ENCODE measurements at regions not wholly inside any gene's neighbourhood (a gene's known extent, or its start where the extent isn't known, plus 50 kb on each side); places are given as distances from the start of the nearest gene placed in this dataset.

DNA sequence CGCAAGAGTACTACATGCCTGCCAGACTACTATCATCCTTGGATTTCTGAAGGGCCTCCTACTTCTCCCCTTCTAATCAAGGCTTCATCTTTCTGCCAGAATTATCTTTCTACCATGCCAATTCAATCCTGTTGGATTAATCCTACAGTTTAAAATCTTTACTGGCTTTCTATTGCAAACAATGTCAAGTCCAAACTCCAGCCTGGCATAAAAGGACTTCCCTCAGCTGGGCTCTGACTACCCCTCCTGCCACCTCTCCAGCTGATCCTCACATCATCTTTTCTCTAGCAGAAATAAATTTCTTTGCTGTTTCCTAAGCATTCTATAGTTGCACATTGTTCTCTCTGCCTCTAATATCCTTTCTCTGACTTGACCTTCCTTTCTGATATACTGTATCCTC, 119.7 kb upstream of the RAD23B start:
- no peak for DNase-seq (ENCODE audit: low read depth in 2 of 2)

DNA sequence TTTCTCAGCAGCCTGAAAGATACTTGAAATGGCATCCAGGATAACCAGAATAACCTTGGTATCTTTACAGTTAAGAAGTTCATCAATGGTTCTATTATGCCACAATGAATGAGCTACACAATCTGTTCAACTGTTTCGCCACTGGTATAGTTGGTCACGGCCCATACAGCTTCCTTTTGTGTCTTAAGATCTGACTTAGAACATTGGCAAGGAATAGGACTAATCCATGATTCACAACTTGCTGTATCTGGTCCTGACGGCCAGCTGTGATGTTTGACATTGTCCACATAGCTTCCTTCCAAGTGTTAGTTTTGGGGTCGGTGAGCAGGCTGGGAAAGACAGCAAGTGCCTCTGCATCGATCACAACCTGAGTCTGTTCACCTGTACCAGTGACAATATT, 113.3 kb upstream of the RAD23B start:
- no peak for DNase-seq (ENCODE audit: low read depth in 2 of 2)

DNA sequence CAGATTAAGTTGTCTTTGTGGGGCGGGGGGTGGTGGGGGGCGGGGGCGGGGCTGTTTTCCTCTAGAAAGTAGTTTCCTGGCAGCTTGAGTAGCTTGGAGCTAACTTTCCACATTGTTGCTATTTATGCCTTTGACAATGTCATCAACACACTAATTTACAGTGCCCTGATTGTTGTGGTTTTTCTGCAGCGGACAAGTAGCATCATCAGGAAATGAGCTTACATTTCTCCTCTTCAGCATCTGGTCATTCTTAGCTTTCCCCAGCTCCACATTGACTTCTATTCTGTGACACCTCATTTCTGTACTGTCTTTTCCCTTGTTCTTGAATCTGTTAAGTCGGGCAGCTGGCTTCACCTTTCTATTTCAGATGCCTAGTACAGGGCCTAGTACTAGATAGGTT, 112.3 kb upstream of the RAD23B start:
- no peak for DNase-seq (ENCODE audit: low read depth in 2 of 2)

DNA sequence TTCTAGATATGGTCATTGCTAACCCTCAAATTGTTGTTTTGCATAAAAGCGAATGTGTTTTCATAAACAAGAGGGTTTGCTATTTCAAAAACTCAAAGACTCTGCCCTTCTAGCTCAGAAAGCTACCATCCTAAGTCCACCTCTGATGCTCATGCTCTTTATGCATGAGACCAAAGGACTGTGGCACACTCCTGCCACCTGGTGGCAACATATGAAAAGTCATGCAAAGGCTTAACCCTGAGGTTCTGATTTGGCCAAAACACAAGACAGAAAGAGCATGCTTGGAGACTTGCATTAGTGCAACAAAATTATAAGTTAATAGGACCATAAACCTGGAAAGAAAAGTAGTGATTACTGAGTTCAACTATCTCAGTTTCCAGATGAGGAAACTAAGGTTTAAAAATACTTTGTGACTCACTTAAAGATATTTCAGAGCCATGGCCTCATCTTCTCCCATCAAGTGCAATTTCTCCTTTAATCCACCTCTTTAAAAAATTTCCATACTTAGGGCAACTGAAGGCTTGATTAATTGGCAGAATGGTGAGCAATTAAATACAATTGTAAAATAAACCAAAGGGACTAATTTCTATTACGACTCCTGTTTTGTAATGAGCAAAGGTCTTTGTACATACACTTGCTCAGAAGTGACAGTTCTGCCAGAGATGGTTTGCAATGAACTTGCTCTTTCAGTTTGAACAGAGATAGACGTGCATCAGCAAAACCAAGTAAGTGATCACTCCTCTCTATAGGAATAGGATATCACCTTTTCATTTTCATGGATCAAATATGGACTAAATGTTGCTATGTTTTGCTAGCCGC, 110.7 kb upstream of the RAD23B start:
- peak in 1 of 2 donors; percentile 5 for DNase-seq (ENCODE audit: low read depth in 2 of 2)

DNA sequence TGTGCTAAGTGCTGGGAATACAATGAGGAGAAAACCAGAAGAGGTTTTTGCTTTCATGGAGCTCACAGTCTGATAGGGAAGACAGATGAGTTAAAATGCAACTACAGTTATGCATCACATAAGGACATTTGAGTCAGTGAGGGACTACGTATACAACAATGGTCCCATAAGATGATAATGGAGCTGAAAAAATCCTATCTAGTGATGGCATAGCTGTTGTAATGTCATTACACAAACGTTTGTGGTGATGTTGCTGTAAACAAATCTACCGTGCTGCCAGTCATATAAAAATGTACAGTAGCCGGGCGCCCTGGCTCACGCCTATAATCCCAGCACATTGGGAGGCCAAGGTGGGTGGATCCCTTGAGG, 110.1 kb upstream of the RAD23B start:
- no peak for DNase-seq (ENCODE audit: low read depth in 2 of 2)

DNA sequence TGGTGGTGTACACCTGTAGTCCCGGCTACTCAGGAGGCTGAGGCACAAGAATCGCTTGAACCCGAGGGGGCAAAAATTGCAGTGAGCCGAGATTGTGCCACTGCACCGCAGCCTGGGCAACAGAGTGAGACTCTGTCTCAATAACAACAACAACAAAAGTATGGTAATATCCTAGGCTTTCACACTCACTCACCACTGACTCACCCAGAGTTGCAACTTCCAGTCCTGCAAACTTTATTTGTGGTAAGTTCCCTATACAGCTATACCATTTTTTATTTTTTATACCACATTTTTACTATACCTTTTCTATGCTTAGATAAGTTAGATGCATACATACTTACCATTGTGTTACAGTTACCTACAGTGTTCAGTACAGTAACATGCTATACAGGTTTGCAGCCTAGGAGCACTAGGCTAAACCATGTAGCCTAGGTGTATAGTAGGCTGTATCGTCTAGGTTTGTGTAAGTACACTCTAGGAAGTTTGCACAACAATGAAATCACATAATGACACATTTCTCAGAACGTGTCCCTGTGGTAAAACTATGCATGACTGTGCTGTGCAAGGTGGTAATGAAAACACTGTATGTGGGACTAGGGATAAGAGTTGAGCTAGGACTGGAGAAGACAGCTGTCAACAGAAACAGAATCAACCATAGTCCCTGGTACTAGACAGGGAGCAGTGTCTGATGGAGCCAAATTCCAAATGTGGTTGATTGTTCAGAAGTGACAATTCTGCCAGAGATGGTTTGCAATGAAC, 109.5 kb upstream of the RAD23B start:
- no peak for DNase-seq (ENCODE audit: low read depth in 2 of 2)

DNA sequence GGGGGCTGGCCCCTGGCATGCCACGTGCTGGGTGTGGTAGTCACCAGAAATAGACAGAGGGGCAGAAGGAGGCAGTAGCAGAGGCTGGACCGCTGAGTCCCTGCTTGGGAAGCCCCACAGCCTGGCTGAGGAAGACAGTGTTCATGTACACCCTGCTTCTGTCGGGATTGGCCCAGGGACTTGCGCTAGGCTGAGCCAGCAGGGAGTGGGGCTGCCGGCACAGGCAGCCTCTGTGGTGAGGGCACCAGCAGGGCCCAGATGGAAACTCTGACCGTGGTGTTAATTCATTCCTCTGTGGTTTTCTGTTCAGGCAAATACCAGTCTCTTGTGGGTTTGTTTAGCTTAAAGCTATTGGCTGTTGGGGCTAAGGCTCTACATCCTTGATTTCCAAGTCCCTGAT, 108.6 kb upstream of the RAD23B start:
- DNase-seq (ENCODE audit: low read depth in 2 of 2), result no peak

DNA sequence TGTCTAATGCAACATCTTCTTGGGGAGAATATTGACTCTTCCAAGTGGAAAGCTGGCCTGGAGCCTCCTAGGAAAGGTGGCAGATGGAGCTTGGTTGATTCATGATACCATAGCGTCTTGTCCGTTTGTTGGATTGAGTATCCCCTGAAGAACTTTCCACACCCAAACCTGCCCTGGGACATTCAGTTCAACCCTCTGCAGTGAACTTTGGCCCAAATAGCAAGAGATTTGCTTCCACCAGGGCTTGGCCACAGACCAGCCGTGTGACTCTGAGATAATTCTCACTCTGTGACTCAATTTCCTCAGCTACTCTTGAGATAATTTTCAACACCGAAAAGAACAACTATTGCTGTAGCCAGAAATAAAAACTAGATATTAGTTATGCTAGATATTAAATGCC, 108.0 kb upstream of the RAD23B start:
- no peak for DNase-seq (ENCODE audit: low read depth in 2 of 2)

DNA sequence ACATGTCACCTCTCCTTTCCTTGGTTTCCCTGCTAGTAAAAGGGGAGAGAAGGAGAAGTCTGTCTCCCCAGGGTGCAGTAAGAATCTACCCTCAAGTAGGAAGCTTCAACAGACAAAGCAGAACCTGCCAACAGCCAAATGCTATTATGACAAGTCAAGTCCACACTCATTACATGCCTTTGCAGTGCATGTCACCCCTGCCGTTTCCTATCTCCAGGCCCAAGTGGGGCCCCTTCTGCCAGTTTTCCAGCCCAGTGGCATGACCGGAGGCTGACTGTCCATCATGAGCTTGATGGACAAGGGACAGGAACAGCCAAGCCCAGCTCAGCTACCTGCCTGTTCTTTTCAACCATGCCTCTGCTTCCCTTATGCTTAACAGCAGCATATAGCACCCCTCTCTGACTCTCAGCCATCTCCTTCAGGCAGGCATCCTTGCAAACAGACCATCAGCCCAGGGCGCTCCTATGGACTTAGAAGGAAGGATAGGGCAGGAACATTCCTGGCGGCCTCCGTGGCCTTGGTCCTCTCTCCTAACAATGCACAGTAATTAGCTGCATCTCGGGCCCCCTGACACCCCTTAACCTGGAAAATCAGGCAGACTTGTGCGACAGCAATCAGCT, 107.2 kb upstream of the RAD23B start:
- no peak for DNase-seq (ENCODE audit: low read depth in 2 of 2)

DNA sequence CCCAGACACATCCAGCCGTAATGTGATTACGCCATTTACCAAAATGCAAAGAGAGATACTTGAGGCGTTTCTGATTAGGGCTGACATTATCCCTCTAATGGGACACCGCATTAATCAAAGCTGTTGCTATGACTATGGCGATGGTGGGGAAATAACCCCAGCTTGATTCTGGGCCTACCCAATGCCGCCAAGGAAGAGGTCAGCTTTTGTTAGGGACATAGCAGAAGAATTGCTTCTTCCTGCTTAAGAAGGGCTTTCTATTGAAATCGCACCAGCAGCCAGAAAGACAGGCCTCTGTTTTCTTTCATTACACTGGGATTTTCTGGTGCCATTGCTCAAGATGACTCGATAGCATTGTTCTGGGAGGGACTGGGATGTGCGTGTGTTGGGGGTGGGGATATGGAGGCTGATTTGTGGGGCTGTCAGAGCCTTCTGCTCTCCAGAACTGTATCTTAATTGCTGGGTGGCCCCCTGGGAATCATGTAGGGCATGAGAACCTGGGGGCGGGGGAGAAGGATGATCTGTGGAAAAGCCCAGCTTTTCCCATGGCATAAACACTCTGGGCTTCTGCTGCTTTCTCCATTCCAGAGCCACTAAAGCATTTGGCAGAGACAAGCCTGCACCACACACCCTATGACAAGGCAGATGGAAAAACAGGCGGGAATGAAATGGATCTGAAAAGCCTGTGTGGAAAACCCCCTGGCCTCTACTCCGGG, 106.5 kb upstream of the RAD23B start:
- no peak for DNase-seq (ENCODE audit: low read depth in 2 of 2)

DNA sequence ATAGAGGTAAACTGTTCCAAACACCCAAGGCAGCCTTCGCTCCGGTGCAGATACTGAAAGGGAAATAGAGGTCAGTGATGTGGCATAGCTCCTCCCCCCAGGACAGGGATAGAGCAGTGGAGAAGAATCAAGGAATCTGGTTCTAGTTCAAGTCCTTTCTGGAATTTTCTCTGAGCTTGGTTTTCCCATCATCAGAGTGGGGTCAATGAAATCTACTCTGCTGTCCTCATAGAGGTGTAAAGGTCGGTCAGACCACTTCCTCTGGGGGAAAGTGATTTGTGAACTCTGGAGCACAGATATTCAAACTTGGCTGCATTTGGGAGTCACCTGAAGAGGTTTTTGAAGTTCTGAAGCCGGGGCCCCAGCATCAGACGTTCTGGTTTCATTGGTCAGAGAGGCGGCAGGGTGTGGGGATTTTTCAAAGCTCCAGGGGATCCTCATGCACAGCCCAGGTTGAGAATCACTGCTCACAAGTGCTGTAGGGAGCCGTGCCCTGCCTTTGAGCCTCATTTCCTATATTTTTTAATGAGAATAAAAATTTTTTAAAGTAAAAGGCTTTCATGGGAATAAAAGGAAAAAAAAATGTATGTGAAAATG, 105.7 kb upstream of the RAD23B start:
- no peak for DNase-seq (ENCODE audit: low read depth in 2 of 2)

DNA sequence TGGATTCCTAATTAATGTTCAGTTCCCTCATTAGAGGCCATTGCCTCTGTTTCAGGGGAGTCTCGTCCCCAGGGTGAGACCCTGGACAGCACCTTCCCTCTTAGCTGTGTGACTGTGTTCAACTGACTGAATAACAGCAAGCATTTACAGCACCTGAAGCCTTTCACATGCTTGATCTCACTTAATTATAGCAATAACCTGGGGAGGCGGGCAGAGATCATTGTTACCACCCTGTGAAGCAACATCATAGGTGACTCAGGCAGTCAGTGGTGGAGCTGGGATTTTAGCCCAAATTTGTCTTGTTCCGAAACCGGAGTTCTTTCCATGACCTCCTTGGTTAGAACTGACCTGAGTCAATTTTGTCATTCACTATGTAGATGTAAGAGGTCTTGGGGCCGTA, 105.2 kb upstream of the RAD23B start:
- no peak for DNase-seq (ENCODE audit: low read depth in 2 of 2)

DNA sequence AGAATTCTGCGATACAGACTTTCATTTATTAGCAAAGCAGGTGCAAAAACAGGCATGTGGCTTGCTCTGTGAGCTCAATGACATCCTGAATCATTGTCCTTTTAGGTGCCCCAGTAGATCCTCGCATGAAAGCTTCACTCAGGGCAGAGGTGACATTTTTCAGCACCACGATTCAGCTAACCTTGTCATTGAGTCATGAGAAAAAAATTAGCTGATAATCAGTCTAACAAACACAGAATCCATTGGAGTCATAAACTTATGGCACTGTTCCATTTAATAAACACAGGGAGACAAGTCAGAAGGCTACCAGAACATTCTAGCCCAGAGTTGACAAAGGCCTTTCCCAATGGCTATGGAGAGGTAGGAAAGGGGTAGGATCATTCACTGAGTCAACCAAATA, 104.8 kb upstream of the RAD23B start:
- DNase-seq (ENCODE audit: low read depth in 2 of 2), result no peak

DNA sequence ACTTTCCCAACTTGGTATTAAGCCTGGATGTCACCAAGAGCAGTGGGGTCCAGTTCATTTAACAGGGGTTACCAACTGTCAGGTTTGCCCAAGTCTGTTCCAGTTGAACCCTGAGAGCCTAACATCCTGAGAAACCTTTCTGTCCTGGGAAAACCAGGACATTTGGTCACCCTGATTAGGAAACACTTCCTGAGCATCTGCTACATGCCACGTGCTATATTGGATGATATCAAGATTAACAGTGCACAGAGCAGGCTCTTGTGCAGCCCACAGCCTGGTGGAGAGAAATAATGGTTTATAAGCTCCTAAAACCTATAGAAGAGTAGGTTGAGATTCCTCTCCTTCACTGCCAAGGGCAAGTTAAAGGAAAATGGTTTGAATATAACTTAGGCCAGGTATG, 102.9 kb upstream of the RAD23B start:
- no peak for DNase-seq (ENCODE audit: low read depth in 2 of 2)

DNA sequence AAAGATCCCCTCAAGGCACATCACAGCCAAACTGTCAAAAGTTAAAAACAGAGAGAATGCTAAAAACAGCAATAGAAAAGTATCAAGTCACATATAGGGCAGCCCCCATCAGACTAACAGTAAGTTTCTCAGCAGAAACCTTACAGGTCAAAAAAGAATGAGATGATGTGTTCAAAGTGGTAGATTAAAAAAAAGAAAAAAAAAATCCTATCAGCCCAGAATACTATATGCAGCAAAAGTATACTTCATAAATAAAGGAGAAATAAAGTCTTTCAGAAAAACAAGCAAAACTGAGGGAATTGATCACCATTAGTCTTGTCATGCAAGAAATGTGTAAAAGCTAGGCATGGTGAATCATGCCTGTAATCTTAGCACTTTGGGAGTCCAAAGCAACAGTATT, 99.9 kb upstream of the RAD23B start:
- DNase-seq (ENCODE audit: low read depth in 2 of 2), result no peak

DNA sequence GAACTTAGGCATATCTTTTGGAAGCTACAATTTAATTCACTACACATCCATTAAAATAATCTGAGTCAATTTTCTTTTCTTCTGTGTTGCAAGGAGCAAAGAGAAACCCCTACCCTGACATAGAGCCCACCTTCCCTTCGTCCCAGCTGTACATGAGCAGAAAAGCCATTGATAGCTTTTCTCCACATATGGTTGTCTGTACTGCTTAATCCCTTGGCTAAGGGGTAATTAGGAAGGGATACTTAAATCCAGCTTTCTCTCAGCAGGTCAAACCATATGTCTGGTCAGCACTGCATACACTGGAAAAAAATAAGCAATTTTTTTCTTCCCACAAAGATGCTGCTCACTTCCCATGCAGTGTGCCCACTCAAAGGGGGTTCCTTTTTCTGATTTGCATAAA, 94.7 kb upstream of the RAD23B start:
- DNase-seq (ENCODE audit: low read depth in 2 of 2), result no peak

DNA sequence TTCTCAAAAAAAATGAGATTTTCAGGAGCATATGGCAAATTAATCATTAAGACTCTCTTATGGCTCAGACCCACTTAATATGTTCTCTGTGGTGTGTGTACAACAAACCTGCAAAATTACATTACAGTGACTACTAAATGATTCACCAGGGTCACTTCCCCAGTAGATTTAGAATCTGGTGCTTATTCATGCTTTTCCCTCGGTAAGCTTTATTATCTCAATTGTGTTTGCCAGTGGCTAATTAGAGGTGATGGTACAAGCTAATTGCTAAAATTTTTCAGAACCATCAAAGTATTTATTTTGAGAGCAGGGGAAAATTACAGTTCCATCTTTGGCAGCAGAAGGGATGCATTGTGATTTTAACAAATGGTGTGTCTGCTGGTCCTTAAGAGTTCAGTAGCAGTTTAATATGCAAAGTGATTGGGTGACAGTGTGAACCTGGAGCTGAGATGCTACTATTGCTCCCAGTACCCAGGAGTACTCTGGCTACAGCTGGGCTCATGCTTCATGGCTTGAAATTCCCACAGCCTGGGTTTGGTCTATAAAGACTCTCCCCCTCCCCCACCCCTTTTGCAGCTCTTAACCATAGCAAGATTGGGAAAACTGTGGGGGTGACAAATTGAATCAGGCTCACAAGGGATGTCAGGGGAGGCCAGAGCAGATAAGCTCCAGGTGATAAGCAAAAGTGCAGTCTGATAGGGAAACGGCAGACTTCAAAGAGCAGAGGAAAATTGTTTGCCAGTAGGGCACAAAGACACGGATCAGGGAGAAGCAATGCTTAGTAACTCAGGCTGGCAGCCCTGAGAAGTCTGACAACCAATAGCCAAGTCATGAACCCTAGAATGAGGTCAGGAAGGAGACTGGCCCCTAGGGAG, 92.8 kb upstream of the RAD23B start:
- DNase-seq (ENCODE audit: low read depth in 2 of 2), result no peak

DNA sequence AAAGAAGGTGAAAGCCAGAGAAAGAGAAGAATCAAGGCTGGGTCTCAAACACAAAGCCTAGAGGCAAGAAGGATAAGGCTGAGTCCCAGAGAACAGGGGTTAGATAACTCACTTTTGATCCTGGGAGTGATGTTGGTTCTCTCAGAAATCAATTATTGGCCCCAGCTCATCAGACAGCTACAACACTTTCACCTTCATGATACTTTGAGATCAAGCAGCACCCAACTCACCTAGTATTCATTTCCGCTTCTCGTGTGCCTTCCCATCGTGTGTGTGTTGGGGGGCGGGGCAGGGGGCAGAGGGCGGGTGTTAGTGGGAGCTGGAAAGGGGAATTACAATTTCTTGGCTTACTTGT, 92.2 kb upstream of the RAD23B start:
- DNase-seq (ENCODE audit: low read depth in 2 of 2), result no peak

DNA sequence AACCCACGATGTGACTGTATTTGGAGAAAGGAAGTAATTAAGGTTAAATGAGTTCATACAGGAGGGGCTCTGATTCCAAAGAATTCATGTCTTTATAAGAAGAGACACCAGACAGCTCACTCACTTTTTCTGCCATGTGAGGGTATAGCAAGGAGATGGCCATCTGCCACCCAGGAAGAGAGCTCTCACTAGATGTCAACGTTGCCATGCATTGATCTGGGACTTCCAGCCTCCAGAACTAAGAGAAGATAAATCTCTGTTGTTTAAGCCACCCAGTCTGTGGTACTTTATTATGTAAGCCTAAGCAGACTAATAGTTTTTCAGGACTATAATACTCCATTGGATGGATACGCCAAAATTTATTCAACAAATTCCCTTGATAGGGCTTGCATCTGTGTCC, 89.8 kb upstream of the RAD23B start:
- no peak for DNase-seq (ENCODE audit: low read depth in 2 of 2)

DNA sequence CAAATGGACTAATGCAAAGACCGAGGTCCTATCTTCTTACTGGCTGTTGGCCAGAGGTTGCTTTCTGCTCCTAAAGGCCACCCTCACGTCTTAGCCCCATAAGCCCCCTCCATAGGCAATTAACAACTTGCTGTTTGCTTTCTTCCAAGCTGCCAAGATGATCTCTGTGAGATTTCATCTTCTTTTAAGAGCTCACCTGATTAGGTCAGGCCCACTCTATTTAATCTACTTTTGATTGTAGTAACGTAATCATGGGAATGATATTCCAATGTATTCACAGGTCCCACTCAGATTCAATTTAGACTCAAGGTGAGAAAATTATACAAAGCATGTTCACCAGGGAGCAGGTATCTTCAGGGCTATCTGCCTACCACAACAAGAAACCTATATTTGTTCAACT, 84.4 kb upstream of the RAD23B start:
- no peak for DNase-seq (ENCODE audit: low read depth in 2 of 2)

DNA sequence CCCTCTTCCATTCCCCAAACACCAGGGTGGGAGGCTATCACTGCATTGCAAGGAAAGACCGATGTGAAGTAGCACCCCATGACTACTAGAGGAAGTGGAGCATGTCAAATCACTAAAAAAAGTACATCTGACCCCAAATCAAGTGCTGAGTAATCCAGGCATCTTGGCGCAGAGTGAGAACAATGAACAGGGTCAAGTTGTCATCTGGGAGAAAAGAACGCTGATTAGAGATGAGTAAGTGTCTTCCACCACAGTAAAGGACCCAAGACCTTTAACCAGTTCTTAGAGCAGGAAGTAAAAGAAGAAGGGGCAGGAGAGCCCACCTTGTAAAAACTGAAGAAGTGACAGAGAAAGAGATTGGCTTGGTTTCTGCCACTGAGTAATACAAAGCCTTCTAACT, 75.0 kb upstream of the RAD23B start:
- DNase-seq (ENCODE audit: low read depth in 2 of 2), result no peak
